Heart right ventricle (tissue), 16 donors: ENCODE measurements at regions not wholly inside any gene's neighbourhood (a gene's known extent, or its start where the extent isn't known, plus 50 kb on each side); places are given as distances from the start of the nearest gene placed in this dataset.

ENCODE experiments used
- ATAC-seq, 8 donors: fragments of 200-7000 bp; cut with Tn5 transposase; one replicate each; pipeline ENCODE4 v1.9.1; 2020; ENCODE audit warnings: mild to moderate bottlenecking in 8 of 8, moderate library complexity in 8 of 8, moderate number of reproducible peaks in 1 of 8
- DNase-seq, 2 donors: peaks; one replicate each; pipeline ENCODE4 v3.0.0-alpha.2; 2020
- H3K27ac ChIP-seq, 10 donors: fragments of 200-600 bp; sonication (generic) in 2 of 10; one replicate each; pipeline versions ENCODE4 v1.5.0 to v1.8.0; 2020 to 2022; ENCODE audit warnings: mild to moderate bottlenecking in 3 of 10
- H3K27me3 ChIP-seq, 7 donors: fragments of 200-600 bp; one replicate each; pipeline ENCODE4 v1.8.0; 2021 to 2022; ENCODE audit warnings: mild to moderate bottlenecking in 2 of 7
- H3K36me3 ChIP-seq, 9 donors: fragments of 200-600 bp; sonication (generic) in 1 of 9; one replicate each; pipeline versions ENCODE4 v1.5.0 to v1.8.0; 2020 to 2022; ENCODE audit warnings: mild to moderate bottlenecking in 2 of 9
- H3K4me1 ChIP-seq, 9 donors: fragments of 200-600 bp; sonication (generic) in 1 of 9; one replicate each; pipeline versions ENCODE4 v1.5.0 to v1.8.0; 2020 to 2022; ENCODE audit warnings: mild to moderate bottlenecking in 4 of 9
- H3K4me3 ChIP-seq, 10 donors: fragments of 200-600 bp; sonication (generic) in 2 of 10; one replicate each; pipeline versions ENCODE4 v1.5.0 to v1.8.0; 2020 to 2022; ENCODE audit warnings: mild to moderate bottlenecking in 7 of 10, moderate library complexity in 2 of 10
- H3K9me3 ChIP-seq, 11 donors: fragments of 200-600 bp in 10 of 11; sonication (generic) in 2 of 11; one replicate each; pipeline versions ENCODE4 v1.5.0 to v1.8.0; 2013 to 2022; ENCODE audit warnings: mild to moderate bottlenecking in 2 of 11, control low read depth in 1 of 11, moderate library complexity in 1 of 11
- CTCF ChIP-seq, 9 donors: fragments of 200-600 bp; sonication (generic) in 2 of 9; IDR thresholded peaks; one replicate each; pipeline versions ENCODE4 v1.5.0 to v1.8.0; 2021 to 2022; ENCODE audit warnings: antibody characterized with exemption in 9 of 9, mild to moderate bottlenecking in 5 of 9, moderate library complexity in 1 of 9
- WGBS, 2 donors: extraction: QIAGEN DNeasy Blood & Tissue Kit; methylation state at CpG; one replicate each; pipeline ENCODE4 v1.1.7; 2013; ENCODE audit warnings: inconsistent platforms in 1 of 2; 5-methylcytosine and 5-hydroxymethylcytosine counted together
- intact Hi-C, 10 donors: fragments of 100-400 bp; cut with DNase I; formaldehyde crosslinking; loops; one replicate each; pipeline versions ENCODE4 v1.11.1 to v1.14.2; 2022
- donor health status: Arrhythmogenic right ventricular cardiomyopathy.
- donor health status: ischemic (EF 13 %, LVEDD 7.1; RV severe dilation, severe dysfunction).
- donor health status: healthy with polysubstance abuse.
- donor health status: DM: no; HTN: yes; CAD: no.
- donor health status: DM: no; HTN: no; CAD: no.
- donor health status: ischemic (EF 25% LVEDD 6.9; RV normal size, moderate dysfunction).
- donor health status: ischemic (EF 25% LVEDD 5.7; RV mildly dilated, moderate dysfunction).
- donor health status: healthy.
- donor health status: DM: yes; HTN: yes; CAD: no.
- donor health status: Ischemic cardiomyopathy.
- donor health status: ischemic (EF 35%, LVEDD 5.7; RV mildly dilated, moderate dysfunction).
- donor health status: nonischemic (EF 11% LVEDD 7.7; RV severe dilation, severe dysfunction).
- donor health status: DM: yes; HTN: yes; CAD: no.
- donor health status: PGD.
- donor health status: ischemic (EF 29% LVEDD 5.4; RV normal size, mild dysfunction).
- donor health status: nonischemic (EF 23%, LVEDD 6.1; RV moderate dilation, normal function).

GRCh38 chr9:75531588-75531987 is 358.9 kb upstream of the PCSK5 start:
- Histone ChIP-seq H3K36me3 (no peaks in the 10 kb centered on the region), H3K9me3 (peaks cover 0 to 3% (median 0%) of the 10 kb centered on the region in 11 donors), H3K27ac (no peak overlapping the region), H3K27me3 (no peaks in the 10 kb centered on the region), H3K4me1 (peaks cover 0 to 13% (median 0%) of the 10 kb centered on the region in 9 donors), H3K4me3 (no peak overlapping the region)
- intact Hi-C loops = no loop called here
- ATAC-seq (peak in 4 of 8 donors; percentile 42 to 75 (median 54)), DNase-seq (no peak)
- 83 to 94% methylated on average over 2 of the region's 2 CpGs for WGBS, 2 donors
- TF ChIP-seq CTCF (IDR thresholded peaks at IDR 0.05) = no peak

- ATAC-seq (no peak), DNase-seq (no peak)
- H3K27me3 ChIP-seq = no peaks in the 10 kb centered on the region
- 75 to 83% methylated on average over 3 of the region's 3 CpGs for WGBS, 2 donors
- H3K27ac ChIP-seq = no peak overlapping the region
- H3K4me3 ChIP-seq = no peak overlapping the region
- H3K9me3 ChIP-seq = peaks cover 0 to 12% (median 0%) of the 10 kb centered on the region in 11 donors
- intact Hi-C loops = no loop called here
- TF ChIP-seq CTCF (IDR thresholded peaks at IDR 0.05) = no peak
- H3K36me3 ChIP-seq = no peaks in the 10 kb centered on the region
- peaks cover 0 to 13% (median 0%) of the 10 kb centered on the region in 9 donors for H3K4me1 ChIP-seq
Measured at GRCh38 chr9:75532233-75533050, 358.0 kb upstream of the PCSK5 start.

- Histone ChIP-seq H3K27ac (no peak overlapping the region), H3K9me3 (peaks cover 0 to 18% (median 0%) of the 10 kb centered on the region in 11 donors), H3K4me3 (no peak overlapping the region), H3K36me3 (no peaks in the 10 kb centered on the region), H3K4me1 (no peaks in the 10 kb centered on the region), H3K27me3 (no peaks in the 10 kb centered on the region)
- intact Hi-C loops = no loop called here
- ATAC-seq = peak in 1 of 8 donors; percentile 44
- WGBS, 2 donors = 60 to 70% methylated on average over 1 of the region's 1 CpG
- TF ChIP-seq CTCF (IDR thresholded peaks at IDR 0.05) = no peak
- no peak for DNase-seq
Measured at GRCh38 chr9:75539523-75539922, 350.9 kb upstream of the PCSK5 start.

GRCh38 chr9:75540185-75540584 is 350.3 kb upstream of the PCSK5 start:
- 91 to 94% methylated on average over 1 of the region's 1 CpG for WGBS, 2 donors
- Histone ChIP-seq H3K4me3 (no peak overlapping the region), H3K27me3 (no peaks in the 10 kb centered on the region), H3K9me3 (peaks cover 0 to 18% (median 0%) of the 10 kb centered on the region in 11 donors), H3K27ac (no peak overlapping the region), H3K4me1 (no peaks in the 10 kb centered on the region), H3K36me3 (no peaks in the 10 kb centered on the region)
- ATAC-seq = no peak
- intact Hi-C loops = no loop called here
- no peak for TF ChIP-seq CTCF (IDR thresholded peaks at IDR 0.05)
- DNase-seq = no peak
